Naive thymus-derived CD4-positive, alpha-beta T cell (primary cell): ENCODE measurements at regions not wholly inside any gene's neighbourhood (a gene's known extent, or its start where the extent isn't known, plus 50 kb on each side); places are given as distances from the start of the nearest gene placed in this dataset.

Experiments used
- ATAC-seq: fragments of 150-1000 bp; cut with Tn5 transposase; 2 replicates; pipeline ENCODE4 v1.10.0; 2021; ENCODE audit warnings: mild to moderate bottlenecking, moderate library complexity
- CTCF ChIA-PET: fragments of 350-600 bp; sonication (Branson Sonifier 250); formaldehyde crosslinking; loops from one replicate; lab custom pipeline; 2021; ENCODE audit warnings: antibody characterized with exemption; lab: Charles Lee
- POLR2A ChIA-PET: fragments of 350-600 bp; sonication (Branson Sonifier 250); formaldehyde crosslinking; loops from one replicate; lab custom pipeline; 2021; ENCODE audit warnings: antibody characterized with exemption, inconsistent platforms; lab: Charles Lee
- DNase-seq, 9 donors: peaks; one replicate each; pipeline versions ENCODE4 v3.0.0 to v3.0.0-alpha.2; 2020 to 2022; ENCODE audit warnings: mixed read lengths in 1 of 9
- H3K27ac ChIP-seq: one replicate; pipeline ENCODE4 v1.7.0; 2013; ENCODE audit warnings: mild to moderate bottlenecking, low read depth, low read length, moderate library complexity
- H3K27me3 ChIP-seq, 2 donors: one replicate each; pipeline ENCODE4 v1.7.0; 2013; ENCODE audit warnings: low read length in 2 of 2, mild to moderate bottlenecking in 2 of 2, moderate library complexity in 2 of 2; ENCODE audit not compliant: control insufficient read depth in 2 of 2, insufficient read depth in 2 of 2
- H3K36me3 ChIP-seq, 3 experiments: 1 replicate in 2 of 3; 2 replicates in 1 of 3; pipeline ENCODE4 v1.7.0; 2013; ENCODE audit warnings: low read length in 3 of 3, mild to moderate bottlenecking in 3 of 3, moderate library complexity in 1 of 3; ENCODE audit not compliant: insufficient read depth in 3 of 3, control insufficient read depth in 2 of 3
- H3K4me1 ChIP-seq, 2 donors: one replicate each; pipeline ENCODE4 v1.7.0; 2013; ENCODE audit warnings: low read length in 2 of 2, mild to moderate bottlenecking in 2 of 2, moderate library complexity in 1 of 2; ENCODE audit not compliant: control insufficient read depth in 2 of 2, insufficient read depth in 2 of 2
- H3K4me3 ChIP-seq: 2 replicates; pipeline ENCODE4 v1.7.0; 2013; ENCODE audit warnings: mild to moderate bottlenecking, low read length
- H3K9me3 ChIP-seq, 3 experiments: 1 replicate in 2 of 3; 2 replicates in 1 of 3; pipeline ENCODE4 v1.7.0; 2013; ENCODE audit warnings: low read length in 3 of 3; ENCODE audit not compliant: control insufficient read depth in 2 of 3
- H3K27ac Mint-ChIP-seq, 9 donors: one replicate each; pipeline ENCODE4 v1.8.0; 2020 to 2022; ENCODE audit warnings: mixed read lengths in 9 of 9, mild to moderate bottlenecking in 8 of 9, moderate library complexity in 5 of 9, inconsistent platforms in 2 of 9
- H3K27me3 Mint-ChIP-seq, 5 donors: one replicate each; pipeline ENCODE4 v1.8.0; 2021 to 2022; ENCODE audit warnings: mixed read lengths in 5 of 5, mild to moderate bottlenecking in 1 of 5
- H3K36me3 Mint-ChIP-seq, 5 donors: one replicate each; pipeline ENCODE4 v1.8.0; 2020 to 2022; ENCODE audit warnings: mixed read lengths in 5 of 5, mild to moderate bottlenecking in 3 of 5, inconsistent platforms in 1 of 5
- H3K4me1 Mint-ChIP-seq, 7 donors: one replicate each; pipeline ENCODE4 v1.8.0; 2020 to 2022; ENCODE audit warnings: mixed read lengths in 7 of 7, mild to moderate bottlenecking in 3 of 7, inconsistent platforms in 1 of 7
- H3K4me3 Mint-ChIP-seq, 10 donors: one replicate each; pipeline ENCODE4 v1.8.0; 2020 to 2022; ENCODE audit warnings: mild to moderate bottlenecking in 10 of 10, mixed read lengths in 10 of 10, moderate library complexity in 6 of 10, inconsistent platforms in 2 of 10
- H3K9me3 Mint-ChIP-seq, 11 donors: one replicate each; pipeline ENCODE4 v1.8.0; 2020 to 2022; ENCODE audit warnings: mixed read lengths in 11 of 11, mild to moderate bottlenecking in 4 of 11, inconsistent platforms in 1 of 11, moderate library complexity in 1 of 11
- intact Hi-C, 2 donors: fragments of 100-400 bp; cut with micrococcal nuclease; formaldehyde crosslinking; loops; one replicate each; pipeline ENCODE4 v1.15.1; 2023

DNA sequence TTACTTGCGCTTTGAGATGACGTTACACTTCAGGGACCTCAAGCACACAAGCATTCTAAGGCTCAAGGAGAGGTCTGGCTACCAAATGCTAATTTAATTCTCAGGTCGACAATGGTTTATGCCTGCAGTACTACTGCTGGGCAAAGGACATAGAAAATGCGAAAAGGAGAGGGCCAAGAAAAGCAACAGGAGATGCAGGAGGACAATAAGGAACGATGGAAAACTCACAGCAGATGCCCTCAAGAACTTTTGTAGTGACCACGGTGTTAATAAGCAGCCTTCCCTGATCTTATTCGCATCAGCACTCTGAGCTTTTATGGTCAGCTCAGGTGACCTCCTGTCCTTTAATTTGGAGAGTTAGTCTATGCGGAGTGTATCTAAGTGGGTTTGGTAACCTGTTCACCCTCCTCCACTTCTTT lies 146.3 kb downstream of the GPR85 start:
- ChIA-PET POLR2A (interaction anchor here (0.5 to 2.6 kb wide), 7 partner anchors 10 to 490 kb away, joined by 3 to 19 read pairs (median 3); partner anchors contain the start of genes IFRD1 and TMEM168), CTCF (interaction anchor here (0.8 kb wide), 1 partner anchor 22 kb away, joined by 3 read pairs; no protein-coding TSS in a partner anchor)
- Mint-ChIP-seq H3K4me1 (peaks cover 20 to 52% (median 47%) of the 10 kb centered on the region in 7 donors), H3K4me3 (peak overlapping the region; percentile 88 to 97 (median 95)), H3K27me3 (peaks cover 0 to 7% (median 0%) of the 10 kb centered on the region in 5 donors), H3K9me3 (peaks cover 0 to 2% (median 0%) of the 10 kb centered on the region in 11 donors), H3K36me3 (peaks cover 0 to 3% (median 2%) of the 10 kb centered on the region in 5 donors), H3K27ac (peak overlapping the region; percentile 89 to 97 (median 94))
- H3K4me1 ChIP-seq = peaks cover 19 to 29% of the 10 kb centered on the region in 2 donors
- DNase-seq (no peak), ATAC-seq (no peak)
- peak overlapping the region; percentile 84 for H3K4me3 ChIP-seq
- H3K9me3 ChIP-seq = no peaks in the 10 kb centered on the region
- no peaks in the 10 kb centered on the region for H3K27me3 ChIP-seq
- peak overlapping the region; percentile 74 for H3K27ac ChIP-seq
- intact Hi-C loops = loop anchor here (1.0 to 5.0 kb wide), 5 partner anchors 150 to 734 kb away; partner anchors contain the start of genes DOCK4 (in 1 of the 2), IFRD1 (in 1 of the 2), SMIM30 (in 1 of the 2) and TMEM168 (in 1 of the 2)
- peaks cover 0 to 6% (median 0%) of the 10 kb centered on the region in 3 experiments for H3K36me3 ChIP-seq

DNA sequence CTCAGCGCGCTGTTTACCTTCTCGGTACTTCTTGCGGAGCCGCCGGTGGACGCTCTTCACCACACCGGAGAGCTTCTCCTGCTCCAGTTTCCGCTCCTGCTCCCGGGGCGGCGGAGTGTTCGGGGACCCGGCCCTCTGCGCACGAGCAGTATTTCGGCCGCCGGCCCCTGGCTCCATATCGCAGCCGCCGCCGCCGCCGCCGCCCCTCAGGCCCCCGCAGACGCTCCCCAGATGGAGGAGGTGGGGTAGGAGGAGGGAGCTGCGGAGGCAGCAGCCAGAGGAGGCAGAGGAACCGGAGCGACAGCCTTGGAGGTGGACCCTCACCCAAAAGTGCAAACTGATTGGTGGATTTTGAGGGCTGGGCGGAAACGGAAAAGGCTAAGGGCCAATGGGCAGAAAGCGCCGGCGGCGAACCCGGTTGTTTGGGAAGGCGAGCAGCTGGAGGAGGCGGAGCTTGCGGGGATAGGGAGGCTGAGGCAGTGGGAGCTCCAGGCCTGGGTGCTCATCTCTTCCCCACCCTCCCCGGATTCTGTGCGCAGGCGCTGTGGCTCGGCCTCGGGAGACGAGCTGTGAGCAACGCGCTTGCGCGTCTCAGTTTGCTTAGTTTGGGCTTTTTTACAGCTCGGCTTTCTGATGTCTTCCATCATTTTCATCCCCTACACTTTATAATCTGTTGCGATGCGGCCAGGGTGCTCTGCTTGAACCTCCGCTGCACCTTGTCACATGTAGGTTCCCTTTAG lies 146.9 kb downstream of the GPR85 start:
- Mint-ChIP-seq H3K27me3 (peaks cover 0 to 4% (median 0%) of the 10 kb centered on the region in 5 donors), H3K9me3 (peaks cover 0 to 2% (median 0%) of the 10 kb centered on the region in 11 donors), H3K36me3 (peaks cover 0 to 8% (median 5%) of the 10 kb centered on the region in 5 donors), H3K27ac (peak overlapping the region; percentile 89 to 97 (median 94)), H3K4me1 (peaks cover 22 to 57% (median 52%) of the 10 kb centered on the region in 7 donors), H3K4me3 (peak overlapping the region; percentile 88 to 97 (median 95))
- ATAC-seq (peak; percentile 98), DNase-seq (peak; percentile 97 to 100 (median 99))
- peak overlapping the region; percentile 76 for H3K27ac ChIP-seq
- peaks cover 0 to 6% (median 0%) of the 10 kb centered on the region in 3 experiments for H3K36me3 ChIP-seq
- peak overlapping the region; percentile 84 for H3K4me3 ChIP-seq
- H3K4me1 ChIP-seq = peaks cover 19 to 29% of the 10 kb centered on the region in 2 donors
- no peaks in the 10 kb centered on the region for H3K27me3 ChIP-seq
- H3K9me3 ChIP-seq = no peaks in the 10 kb centered on the region
- ChIA-PET CTCF (interaction anchor here (0.8 kb wide), 1 partner anchor 21 kb away, joined by 3 read pairs; no protein-coding TSS in a partner anchor), POLR2A (interaction anchor here (0.5 to 2.6 kb wide), 9 partner anchors 10 to 693 kb away, joined by 3 to 19 read pairs (median 3); partner anchors contain the start of genes IFRD1 and TMEM168)
- intact Hi-C loops = loop anchor here (1.0 to 10.0 kb wide), 9 partner anchors 149 to 1985 kb away; partner anchors contain the start of genes DOCK4 (in 2 of the 2), IFRD1 (in 2 of the 2), IMMP2L (in 2 of the 2) and SMIM30 (in 2 of the 2)

DNA sequence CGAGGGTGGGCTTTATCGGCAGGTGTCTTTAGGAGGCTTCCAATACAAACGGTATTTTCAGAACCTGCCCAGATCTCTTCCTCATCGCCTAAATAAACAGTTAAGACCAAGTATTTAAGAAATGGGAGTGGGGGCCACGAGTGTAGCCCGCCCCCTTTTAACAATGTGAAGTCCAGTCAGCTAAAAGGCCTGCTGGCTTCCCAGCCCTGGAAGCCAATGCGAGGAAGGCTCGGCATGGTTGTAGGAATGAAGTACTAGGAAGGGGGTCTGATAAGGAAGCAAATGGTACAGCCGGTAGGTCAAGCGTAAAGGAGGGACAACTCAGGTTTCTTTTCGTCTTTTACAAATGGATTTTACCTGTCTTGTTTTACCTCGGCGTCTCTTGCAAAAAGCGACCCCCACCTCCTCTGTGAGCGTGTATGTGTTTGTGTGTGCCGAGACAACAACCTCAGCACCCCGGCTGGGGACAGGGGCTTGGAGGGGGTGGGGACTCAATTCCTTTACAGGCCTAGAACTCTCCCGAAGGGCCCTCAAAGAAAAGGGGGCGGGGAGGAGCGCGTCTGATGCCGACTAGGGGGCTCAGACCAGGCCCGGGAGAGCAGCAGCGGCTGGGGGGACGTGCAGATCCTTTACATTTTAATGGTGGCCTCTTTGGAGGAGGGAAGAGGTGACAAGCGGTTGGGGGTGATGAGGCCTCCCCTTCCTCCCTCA lies 147.6 kb downstream of the GPR85 start:
- peaks cover 0 to 2% (median 0%) of the 10 kb centered on the region in 11 donors for H3K9me3 Mint-ChIP-seq
- Histone ChIP-seq H3K36me3 (peaks cover 0 to 6% (median 0%) of the 10 kb centered on the region in 3 experiments), H3K27ac (peak overlapping the region; percentile 76), H3K27me3 (no peaks in the 10 kb centered on the region), H3K4me3 (peak overlapping the region; percentile 84), H3K4me1 (peaks cover 19 to 29% of the 10 kb centered on the region in 2 donors), H3K9me3 (no peaks in the 10 kb centered on the region)
- no peak for ATAC-seq
- intact Hi-C loops = loop anchor here (1.0 to 10.0 kb wide), 8 partner anchors 149 to 1986 kb away; partner anchors contain the start of genes IMMP2L (in 2 of the 2), DOCK4 (in 1 of the 2), IFRD1 (in 1 of the 2) and MDFIC (in 1 of the 2)
- peak overlapping the region; percentile 72 to 95 (median 91) for H3K27ac Mint-ChIP-seq
- peak overlapping the region; percentile 88 to 97 (median 95) for H3K4me3 Mint-ChIP-seq
- H3K36me3 Mint-ChIP-seq = peaks cover 0 to 15% (median 6%) of the 10 kb centered on the region in 5 donors
- H3K4me1 Mint-ChIP-seq = peaks cover 27 to 64% (median 60%) of the 10 kb centered on the region in 7 donors
- peaks cover 0 to 4% (median 0%) of the 10 kb centered on the region in 5 donors for H3K27me3 Mint-ChIP-seq
- ChIA-PET CTCF (no interaction called here), POLR2A (interaction anchor here (0.8 to 0.9 kb wide), 3 partner anchors 9 to 141 kb away, joined by 3 read pairs; no protein-coding TSS in a partner anchor)
- peak in 3 of 9 donors; percentile 5 to 55 (median 35) for DNase-seq

DNA sequence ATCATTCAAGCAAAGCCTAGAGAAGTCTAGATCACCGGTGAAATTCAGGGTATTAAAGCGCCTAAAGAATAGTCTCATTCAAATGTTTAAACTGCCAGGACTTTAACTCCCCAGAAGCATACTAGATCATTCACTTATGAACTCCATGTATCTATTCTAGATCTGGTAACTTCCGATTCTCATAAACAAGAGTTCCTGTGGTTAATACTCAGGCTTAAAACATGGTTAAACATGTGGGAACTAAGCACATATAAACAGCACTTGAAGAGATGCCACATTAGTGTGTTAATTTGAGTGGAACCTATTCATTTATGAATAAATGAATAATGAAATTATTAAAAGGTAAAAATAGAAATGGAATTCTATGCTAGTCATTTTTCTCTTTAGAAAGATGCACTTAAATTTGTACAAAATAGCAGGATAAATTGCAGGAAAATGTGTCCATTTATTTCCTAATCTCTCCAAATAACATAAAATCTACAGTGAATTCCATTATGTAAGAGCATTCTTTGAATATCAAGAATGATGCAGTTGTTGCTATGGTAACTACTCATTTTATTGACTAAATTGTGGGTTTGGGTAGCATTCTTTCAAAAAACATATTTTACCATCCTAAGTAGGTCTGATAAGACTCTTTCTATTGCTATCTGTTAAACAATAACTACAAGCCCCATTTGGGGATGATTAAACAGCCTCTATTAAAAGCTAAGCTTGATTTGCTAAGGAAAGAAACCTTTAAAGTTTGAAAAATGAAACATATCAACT lies 147.6 kb upstream of the TMEM168 start:
- DNase-seq (peak in 6 of 9 donors; percentile 13 to 34 (median 23)), ATAC-seq (no peak)
- Mint-ChIP-seq H3K4me3 (peak overlapping the region; percentile 88 to 97 (median 95)), H3K9me3 (peaks cover 0 to 2% (median 0%) of the 10 kb centered on the region in 11 donors), H3K27ac (peak overlapping the region in 7 of 9 donors; percentile 55 to 95 (median 90)), H3K27me3 (no peaks in the 10 kb centered on the region), H3K4me1 (peaks cover 30 to 74% (median 67%) of the 10 kb centered on the region in 7 donors), H3K36me3 (peaks cover 0 to 16% (median 7%) of the 10 kb centered on the region in 5 donors)
- Histone ChIP-seq H3K4me1 (peaks cover 19 to 29% of the 10 kb centered on the region in 2 donors), H3K27ac (peak overlapping the region; percentile 76), H3K4me3 (peak overlapping the region; percentile 84), H3K36me3 (peaks cover 0 to 6% (median 0%) of the 10 kb centered on the region in 3 experiments), H3K27me3 (no peaks in the 10 kb centered on the region), H3K9me3 (no peaks in the 10 kb centered on the region)
- intact Hi-C loops = loop anchor here (5.0 to 10.0 kb wide), 3 partner anchors 546 to 1987 kb away; partner anchors contain the start of genes IMMP2L (in 1 of the 2) and MDFIC (in 1 of the 2)
- ChIA-PET CTCF (no interaction called here), POLR2A (no interaction called here)

DNA sequence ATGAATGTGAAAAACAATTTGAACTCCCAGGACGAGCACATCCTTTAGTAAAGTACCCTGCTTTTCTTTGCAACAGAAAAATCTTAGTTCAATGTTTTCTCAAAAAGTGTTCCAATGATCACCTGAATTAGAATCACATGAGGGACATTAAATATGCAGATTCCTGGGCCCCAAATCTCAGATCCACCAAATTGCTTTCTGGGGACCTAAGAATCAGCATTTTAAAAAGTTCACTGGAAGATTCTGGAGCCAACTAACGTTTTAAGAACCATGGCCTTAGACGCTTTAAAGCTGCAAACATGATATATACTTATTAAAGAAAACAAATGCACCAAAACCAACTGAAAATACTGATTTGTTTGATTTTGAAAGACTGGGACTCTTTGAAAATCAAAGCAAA lies 143.4 kb upstream of the TMEM168 start:
- Mint-ChIP-seq H3K4me1 (peaks cover 27 to 92% (median 78%) of the 10 kb centered on the region in 7 donors), H3K36me3 (peaks cover 4 to 29% (median 7%) of the 10 kb centered on the region in 5 donors), H3K4me3 (no peak overlapping the region), H3K27me3 (no peaks in the 10 kb centered on the region), H3K9me3 (no peaks in the 10 kb centered on the region), H3K27ac (no peak overlapping the region)
- intact Hi-C loops = loop anchor here in 1 of 2 donors (10.0 kb wide), 1 partner anchor 1991 kb away; the partner anchor contains the start of gene MDFIC
- no peaks in the 10 kb centered on the region for H3K9me3 ChIP-seq
- POLR2A ChIA-PET = interaction anchor here (1.5 kb wide), 1 partner anchor 482 kb away, joined by 3 read pairs; no protein-coding TSS in a partner anchor
- H3K27me3 ChIP-seq = no peaks in the 10 kb centered on the region
- no peak for DNase-seq
- no peak overlapping the region for H3K27ac ChIP-seq
- CTCF ChIA-PET = no interaction called here
- no peaks in the 10 kb centered on the region for H3K36me3 ChIP-seq
- H3K4me1 ChIP-seq = peaks cover 7 to 16% of the 10 kb centered on the region in 2 donors
- no peak for ATAC-seq
- no peak overlapping the region for H3K4me3 ChIP-seq
